DMS79 (cell line): ENCODE measurements at regions not wholly inside any gene's neighbourhood (a gene's known extent, or its start where the extent isn't known, plus 50 kb on each side); places are given as distances from the start of the nearest gene placed in this dataset.
A peak's percentile ranks its signal among the peaks of the same experiment; 100 is the strongest.
"Not testable (repeated sequence)": the region's sequence is repeated elsewhere in the genome, so short reads cannot be mapped to it uniquely, and the experiment has no call there.

ENCODE experiments used
- DNase-seq: peaks from one replicate; lab custom pipeline; 2025; lab: John Stamatoyannopoulos, UW

DNA sequence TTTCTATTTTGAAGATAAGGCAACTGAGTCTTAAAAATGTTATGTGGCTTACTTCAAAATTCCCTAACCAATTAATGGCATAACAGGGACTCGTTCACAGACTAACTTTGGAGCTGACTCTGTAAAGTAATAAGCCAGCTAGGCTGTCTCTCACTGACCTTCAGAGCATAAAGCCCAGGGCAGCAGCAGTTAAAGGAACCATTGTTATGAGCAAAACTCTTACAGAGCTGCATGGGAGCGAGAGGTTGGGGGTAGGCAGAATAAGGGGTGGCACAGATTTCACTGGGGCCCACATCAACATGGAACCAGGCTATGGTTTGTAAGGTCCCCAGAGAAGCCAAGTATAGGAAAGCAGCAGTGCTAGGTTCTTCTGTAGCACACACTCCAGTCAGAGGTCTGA lies 637.8 kb downstream of the RFPL4B start:
- DNase-seq: no peak

DNA sequence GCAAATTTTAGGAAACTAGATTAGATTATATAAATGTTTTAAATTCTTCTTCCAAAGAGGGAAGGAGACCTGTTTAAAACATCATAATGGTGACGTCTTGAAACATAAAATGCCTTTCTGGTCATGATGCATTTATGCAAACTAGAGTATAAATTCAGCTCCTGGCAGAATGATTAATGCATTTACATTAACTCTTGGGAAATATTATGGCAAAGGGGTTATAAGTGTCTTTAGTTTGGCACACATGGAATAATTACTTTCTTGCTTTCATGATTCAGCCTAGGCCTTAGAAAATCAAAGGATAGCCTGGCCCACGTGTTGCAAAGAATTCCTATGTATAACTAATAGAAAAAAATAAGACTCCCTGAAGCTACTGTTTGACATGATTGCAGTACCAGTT lies 639.2 kb downstream of the RFPL4B start:
- DNase-seq: no peak

DNA sequence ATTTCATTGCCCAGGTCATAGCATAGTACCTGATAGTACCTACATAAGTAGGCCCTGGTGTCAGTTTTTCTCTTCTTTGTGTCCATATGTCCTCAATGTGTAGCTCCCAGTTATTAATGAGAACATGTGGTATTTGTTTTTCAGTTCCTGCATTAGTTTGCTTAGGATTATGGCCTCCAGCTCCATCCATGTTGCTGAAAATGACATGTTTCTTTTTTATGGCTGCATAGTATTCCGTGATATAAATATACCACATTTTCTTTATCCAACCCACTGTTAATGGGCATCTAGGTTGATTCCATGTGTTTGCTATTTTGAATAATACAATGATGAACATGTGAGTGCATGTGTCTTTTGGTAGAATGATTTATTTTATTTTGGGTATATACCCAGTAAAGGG lies 641.6 kb downstream of the RFPL4B start:
- DNase-seq: no peak

DNA sequence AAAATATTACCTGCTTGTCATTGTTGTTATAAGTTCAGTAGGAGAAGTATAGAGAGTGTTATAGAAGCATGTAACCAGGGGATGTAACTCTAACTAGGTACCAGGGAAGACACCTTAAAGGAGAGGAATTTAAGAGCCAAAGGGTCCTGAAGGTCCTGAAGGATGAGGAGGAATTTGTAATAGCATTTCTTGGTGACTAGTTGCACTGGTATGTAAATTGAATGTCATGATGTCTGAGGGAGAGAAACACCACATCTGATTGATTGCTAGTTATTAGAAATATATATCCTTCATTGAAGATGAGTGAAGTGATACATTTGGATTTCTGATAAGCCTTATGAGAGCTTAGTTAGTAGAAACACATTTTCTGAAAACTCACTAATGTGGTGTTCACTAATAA lies 643.8 kb downstream of the RFPL4B start:
- no peak for DNase-seq

DNA sequence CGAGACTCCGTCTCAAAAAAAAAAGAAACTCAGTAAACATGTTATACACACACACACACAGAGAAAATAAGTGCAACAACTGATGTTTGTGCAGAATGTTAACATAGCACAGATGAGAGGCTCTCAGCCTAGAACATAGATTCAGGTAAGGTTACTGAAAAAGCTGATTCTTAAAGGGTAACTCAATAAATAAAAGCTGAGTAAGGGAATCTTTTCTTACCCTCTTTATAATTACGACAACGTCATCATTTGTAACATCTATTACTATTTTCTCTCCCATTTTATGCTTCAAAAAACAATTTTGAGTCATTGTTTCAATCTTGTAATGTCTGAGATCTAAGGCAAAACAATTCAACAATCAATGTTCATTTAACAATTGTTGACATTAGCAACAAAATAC lies 644.8 kb downstream of the RFPL4B start:
- DNase-seq: no peak

DNA sequence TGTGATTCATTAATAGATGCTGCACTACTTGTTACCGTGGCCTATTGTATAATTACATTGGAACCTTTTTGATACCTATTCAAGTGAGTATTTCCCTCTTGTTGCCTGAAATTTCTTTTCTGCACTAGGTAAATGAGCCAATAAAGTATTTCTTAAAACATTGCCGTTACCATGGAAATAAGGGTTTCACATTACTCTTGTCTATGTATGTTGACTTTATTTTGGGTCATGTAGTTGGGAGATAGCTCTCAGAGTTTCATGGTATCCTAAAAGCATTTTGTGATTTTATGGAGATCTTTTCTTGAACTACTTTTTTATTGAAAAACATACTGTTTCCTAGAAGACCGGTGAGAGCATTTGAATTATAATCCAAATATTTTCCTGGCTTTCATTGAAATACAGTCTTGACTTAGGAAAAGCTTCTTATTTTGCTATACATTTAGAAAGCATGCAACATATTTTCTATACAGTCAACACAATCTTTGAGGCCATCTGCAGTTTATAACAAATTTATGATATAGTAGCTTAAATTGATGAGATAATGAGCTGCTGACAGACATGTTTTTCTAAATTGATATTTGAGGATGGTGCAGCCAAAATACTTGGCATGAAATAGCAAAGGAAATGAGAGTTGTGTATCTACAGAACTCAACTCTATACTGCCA lies 650.4 kb downstream of the RFPL4B start:
- no peak for DNase-seq

DNA sequence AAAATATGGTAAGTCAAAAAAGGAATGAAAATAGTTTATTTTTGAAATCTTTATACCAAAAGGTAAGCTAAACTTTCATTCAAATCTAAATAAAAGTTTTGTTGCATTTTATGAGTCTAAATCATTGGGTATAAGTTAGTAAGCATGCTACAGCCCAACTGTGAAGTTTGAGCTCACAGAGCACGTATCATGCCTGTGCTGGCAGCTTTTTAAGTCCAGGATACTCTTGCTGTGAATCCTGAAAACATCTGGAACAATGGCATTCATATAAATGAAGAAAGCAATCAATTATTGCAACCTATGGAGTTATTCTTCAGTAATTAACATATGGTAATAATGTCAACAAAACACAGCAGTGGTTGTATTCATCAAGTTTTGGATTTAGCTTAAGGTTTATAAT lies 656.9 kb downstream of the RFPL4B start:
- DNase-seq: no peak

DNA sequence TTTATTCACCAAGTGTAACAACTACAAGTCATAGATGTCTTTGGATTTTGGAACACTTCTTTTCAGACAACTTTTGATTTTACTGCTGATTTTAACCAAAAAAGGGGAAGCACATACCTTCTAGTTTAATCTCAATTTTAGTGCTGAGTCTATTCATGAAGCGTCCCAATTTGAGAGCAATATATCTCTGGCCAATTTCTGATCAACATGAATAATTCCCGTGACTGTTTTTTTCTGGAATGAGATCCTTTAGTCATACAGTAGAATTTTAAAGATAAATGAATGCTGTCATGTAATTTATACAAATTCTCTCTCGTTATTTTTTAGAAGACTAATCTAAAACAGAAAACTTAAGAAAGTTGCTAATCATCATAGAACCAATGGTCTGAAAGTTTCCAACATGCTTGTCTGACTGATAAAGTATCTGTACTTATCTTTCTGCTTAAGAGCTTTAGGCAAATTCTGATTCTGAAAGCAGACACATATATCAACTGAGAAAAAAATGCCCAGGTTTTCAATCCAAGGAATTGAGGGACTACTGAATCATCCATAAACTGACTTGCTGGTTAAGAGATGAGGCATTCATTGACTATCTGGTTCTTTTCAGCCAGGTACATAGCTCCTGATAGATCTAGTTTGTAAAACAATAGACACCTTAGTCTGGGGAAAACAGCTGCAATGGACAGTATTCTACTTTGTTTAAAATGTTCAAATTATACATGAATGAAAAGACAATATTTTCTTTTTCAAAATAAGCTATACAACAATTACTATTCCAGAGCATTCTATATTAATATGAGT lies 657.5 kb downstream of the RFPL4B start:
- DNase-seq: no peak

DNA sequence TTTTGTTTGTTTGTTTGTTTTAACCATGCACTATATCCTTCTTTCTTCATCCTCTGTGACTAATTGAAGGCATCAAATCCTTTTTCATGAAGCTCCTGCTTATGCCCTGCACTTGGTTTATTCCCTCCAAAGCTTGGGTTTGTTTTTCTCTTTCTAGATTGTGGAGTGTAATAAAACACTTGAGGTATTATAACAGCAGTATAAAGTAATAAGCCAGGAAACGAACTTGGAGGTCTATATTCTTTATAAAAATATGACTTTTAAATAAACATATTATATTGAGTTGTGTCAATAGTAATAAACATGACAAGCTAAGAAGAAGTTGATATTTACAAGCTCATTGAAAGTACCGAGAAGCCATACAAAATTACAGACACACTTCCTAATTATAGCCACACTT lies 659.4 kb downstream of the RFPL4B start:
- no peak for DNase-seq

DNA sequence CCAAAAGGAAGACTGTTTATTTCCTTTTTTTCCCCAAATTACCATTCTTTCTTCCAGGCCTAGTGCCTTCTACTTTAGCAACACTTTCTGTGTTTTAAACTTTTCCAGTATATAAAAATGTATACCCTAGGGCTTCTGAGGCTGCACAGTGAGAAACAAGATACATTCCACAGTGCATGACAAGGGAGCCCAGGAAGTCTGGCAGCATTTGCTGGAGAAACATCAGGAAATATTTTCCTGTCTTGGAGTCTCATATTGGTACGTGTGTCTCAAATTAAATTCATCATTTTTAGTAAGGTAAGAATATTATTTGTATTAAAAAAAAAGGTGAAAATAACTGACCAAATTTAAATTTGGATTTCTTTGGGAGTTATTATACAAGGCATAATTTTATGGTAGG lies 662.6 kb downstream of the RFPL4B start:
- no peak for DNase-seq

DNA sequence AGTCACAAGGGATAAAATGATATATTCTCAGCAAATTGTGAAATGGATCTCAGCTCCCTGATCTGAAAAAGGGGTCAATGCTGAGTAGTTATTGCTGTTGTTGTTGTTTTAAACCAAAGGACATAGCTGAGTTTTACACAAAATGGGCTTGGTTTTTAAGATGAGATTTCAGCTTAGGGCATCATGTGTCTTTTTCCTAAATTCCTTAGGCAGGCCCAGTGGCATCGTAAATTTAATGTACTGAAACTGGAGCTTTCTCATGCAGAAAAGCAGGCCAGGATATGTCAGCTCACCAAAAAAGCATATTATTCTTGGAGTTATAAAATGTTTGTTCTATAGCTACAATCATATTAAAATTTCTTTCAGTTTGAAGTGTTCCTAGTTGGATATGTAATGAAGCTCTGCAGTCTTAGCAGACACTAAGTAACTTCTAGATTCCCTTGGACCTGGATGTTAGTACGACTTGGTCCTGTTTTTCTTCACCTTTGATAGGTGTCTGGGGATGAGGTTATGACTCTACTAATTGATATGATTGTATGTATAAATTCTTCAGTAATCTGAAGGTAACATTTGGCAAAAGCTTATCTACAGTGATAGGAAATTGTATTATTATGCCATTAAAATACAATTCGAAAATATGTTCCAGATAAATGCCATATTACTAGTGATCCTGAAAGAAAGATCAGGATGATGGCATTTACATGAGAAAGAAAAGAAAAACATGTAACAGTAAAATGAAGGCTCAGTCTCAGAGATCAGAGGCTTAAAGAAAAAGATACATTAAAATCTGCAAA lies 663.3 kb downstream of the RFPL4B start:
- DNase-seq: no peak

DNA sequence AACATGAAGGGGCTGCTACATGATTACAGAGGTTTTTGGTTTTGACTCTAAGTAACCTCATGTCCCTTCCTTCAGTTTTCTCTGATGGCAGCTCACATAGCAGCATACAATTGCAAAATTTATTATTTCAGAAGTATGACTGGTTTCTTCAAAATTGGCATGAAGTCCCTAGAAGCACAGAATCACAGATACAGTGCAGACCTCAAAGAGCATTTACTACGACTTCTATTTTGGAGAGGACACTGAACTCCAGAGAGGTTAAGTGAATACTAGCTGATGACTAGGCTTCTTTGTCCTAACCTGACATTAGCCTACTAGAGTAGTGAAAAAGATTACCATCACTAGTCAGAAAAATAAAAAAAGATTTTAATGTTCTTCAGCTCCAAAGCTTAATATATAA lies 664.3 kb downstream of the RFPL4B start:
- DNase-seq: no peak

DNA sequence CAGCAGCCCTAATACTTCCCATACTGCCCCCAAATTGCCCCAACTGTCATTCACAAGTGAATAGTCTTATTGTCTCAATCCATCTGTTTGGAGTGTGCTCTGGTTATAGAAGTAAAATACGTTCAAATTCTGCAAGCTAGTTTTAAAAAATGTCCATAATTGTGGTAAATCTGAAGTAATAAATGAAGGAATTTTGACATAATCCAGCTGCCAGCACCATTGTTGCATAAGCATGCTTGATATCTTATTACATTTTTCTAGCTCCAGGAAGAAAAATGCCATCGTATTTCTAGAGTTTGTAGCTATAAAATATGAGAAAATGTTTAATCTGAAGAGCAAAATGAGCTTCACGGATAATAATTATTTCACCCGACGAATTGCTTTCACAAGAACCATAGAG lies 664.7 kb downstream of the RFPL4B start:
- no peak for DNase-seq

DNA sequence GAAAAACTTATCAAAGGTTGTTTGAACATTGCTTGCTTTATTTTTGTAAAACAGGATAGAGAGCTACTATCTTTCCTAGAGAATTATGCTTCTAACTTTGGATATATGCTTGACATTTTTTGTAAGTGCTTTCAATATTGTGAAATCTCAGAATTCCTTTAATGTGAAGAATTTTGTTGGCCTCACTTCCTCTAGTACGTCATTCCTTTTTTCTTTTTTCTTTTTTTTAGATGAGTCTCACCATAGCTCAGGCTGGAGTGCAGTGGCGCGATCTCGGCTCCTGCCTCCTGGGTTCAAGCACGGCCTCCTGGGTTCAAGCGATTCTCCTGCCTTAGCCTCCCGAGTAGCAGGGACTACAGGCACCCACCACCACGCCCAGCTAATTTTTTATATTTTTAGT lies 668.1 kb downstream of the RFPL4B start:
- DNase-seq: no peak

DNA sequence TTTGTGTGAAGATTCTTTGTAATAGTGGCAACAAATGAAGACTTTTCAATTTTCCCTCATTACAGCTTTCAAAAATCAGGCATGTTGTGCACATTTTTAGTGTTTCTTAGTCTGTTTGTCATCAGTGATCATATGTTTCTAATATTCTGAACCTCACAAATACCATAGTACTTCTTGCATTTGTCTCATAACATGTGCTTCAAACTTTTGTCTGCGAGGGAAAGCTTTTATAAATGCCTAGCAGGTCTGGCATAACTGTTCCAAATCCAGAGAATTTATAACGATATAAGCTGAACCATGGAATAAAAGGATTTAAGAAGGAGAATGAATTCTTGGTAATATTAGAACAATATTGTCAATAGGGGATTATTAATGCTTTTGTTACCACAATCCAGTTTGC lies 670.2 kb downstream of the RFPL4B start:
- no peak for DNase-seq

DNA sequence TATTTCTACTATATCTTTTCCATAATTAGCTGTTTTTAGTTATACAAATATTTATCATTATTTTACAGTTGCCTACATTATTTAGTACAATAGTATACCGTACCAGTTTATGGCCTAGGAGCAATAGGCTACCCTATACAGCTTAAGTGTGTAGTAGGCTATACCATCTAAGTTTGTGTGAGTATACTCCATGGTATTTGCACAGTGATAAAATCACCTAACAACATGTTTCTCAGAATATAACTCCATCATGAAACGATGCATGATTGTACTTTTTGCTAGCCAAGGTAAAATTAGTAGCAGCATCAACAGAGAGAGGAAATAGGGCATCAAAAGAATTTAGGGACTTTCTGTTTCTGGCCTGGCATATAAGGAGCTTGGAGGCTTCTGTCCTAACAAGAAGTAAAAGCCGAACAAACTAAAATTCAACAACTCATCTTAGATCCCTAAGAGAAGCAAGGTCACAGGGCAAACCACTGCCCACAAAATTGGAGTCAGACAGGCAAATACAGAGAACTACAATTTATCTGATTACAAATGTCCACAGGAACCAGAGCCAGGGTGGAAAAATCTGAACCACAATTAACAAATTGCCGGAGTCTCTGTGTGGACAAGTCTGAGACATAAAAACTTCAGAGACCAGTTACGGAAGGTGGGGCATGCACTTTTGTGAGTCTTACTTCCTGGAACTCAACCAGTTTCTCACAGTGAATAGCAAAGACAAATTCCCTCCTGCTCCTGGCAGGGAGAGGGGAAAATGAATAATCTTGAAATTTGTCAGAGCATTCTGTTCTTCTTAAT lies 671.4 kb downstream of the RFPL4B start:
- DNase-seq: no peak

DNA sequence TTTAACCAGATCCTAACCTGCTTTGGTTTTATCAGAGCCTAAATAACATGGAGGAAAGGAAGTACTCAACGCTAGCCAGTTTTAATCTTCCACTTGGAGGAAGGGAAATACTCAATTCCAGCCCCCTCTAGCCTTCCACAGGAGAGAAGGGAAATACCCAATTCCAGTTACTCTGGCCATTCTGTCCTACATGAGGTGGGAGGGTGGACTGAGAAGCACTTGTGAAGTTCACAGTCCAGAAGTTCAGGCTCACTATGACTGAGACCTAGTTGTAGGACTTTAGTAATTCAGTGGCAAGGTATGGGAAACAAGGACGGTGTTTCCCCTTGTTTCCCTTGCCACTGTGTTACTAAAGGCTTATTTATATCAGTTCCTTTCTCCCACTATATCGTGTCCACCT lies 672.0 kb downstream of the RFPL4B start:
- no peak for DNase-seq

DNA sequence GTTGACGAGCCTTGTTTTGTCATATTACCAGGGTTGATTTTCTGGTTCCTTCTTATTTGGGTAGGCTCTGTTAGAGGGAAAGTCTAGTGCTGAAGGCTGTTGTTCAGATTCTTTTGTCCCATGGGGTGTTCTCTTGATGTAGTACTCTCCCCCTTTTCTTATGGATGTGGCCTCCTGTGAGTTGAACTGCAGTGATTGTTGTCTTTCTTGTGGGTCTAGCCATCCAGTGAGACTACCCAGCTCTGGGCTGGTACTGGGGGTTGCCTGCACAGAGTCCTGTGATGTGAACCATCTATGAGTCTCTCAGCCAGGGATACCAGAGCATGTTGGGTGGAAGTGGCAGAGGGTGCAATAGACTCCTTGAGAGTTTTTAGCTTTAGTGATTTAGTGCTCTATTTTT lies 680.6 kb downstream of the RFPL4B start:
- no peak for DNase-seq

DNA sequence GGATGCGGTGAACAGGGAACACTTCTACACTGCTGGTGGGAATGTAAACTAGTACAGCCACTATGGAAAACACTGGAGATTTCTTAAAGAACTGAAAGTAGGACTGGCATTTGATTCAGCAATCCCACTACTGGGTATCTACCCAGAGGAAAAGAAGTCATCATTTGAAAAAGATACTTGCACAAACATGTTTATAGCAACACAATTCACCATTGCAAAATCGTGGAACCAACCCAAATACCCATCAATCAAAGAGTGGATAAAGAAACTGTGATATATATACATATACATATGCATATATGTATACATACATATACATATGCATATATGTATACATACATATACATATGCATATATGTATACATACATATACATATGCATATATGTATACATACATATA lies 682.0 kb downstream of the RFPL4B start:
- not testable (repeated sequence) for DNase-seq

DNA sequence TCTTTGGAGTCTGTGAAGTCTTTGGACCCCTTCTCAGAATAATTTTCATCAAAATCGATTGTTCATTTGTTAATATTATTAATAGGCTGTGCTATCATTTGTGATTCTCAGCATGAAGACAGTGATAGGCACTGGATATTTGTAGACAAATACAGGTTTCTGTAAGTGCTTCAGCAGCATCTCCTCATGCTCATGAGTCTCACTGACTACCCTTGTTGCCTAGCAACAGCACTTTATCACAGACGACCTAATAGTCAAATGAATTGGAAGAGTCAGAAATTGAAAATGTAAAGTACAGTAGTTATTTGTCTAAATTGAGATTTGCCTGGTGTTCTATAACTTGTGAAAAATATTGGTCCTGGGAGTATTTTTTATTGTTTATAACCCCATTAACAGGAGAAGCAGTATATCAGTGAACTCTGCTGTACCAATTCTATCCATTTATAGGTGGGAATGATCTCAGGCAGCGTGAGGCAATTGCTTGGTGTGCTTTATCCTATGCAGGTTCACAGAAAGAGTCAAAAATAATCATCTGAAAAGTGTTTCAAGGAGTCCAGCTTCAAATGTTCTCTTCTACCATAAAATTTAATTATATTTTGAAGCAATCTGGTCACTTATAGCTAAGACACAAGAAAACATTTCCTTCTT lies 684.6 kb downstream of the RFPL4B start:
- DNase-seq: peak; percentile 3

DNA sequence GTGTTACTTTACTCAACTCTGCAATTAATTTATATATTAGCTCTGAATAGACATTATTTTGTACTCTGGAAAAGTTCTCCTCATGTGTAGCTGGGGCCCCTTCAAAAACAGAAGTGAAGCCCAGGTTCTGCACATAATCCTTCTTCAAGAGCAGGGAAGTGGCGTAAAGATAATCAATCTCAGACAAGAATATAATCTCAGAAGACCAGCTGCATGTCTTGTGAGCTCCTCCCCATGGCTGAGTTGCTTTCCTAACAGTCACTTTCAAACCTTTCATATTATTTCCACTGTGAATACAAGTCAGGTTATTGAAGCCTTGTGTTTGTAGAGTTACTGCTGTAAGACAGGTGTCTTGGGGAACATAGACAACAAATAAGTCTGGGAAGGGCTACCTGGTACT lies 691.9 kb downstream of the RFPL4B start:
- no peak for DNase-seq

DNA sequence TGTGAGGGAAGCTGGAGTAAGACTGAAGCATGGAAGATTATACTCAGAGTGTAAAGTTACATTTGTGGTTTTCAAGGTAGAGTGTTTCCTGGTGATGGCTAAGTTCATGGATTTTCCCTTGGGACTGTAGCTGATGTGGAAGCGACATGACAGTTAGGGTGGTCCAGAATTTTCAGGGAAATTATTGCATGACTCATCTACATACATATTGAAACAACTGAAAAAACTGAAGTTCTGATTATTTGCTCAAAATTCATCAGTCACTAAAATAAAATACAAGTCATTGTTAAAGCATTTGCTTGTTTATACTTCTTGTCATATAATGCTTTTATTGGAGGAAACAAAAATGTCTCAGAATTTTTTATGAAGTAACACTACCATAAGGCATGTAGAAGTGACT lies 700.0 kb downstream of the RFPL4B start:
- DNase-seq: no peak
